ENCODE measurements at regions not wholly inside any gene's neighbourhood (a gene's known extent, or its start where the extent isn't known, plus 50 kb on each side); places are given as distances from the start of the nearest gene placed in this dataset.

GRCh38 chr18:41543815-41544214 lies 411.2 kb upstream of the PIK3C3 start:
- no peak overlapping the region for H3K4me3 Mint-ChIP-seq
- no peak overlapping the region for H3K27ac Mint-ChIP-seq
- no peaks in the 10 kb centered on the region for H3K36me3 Mint-ChIP-seq
- no peaks in the 10 kb centered on the region for H3K4me1 Mint-ChIP-seq
- H3K9me3 Mint-ChIP-seq, result peaks cover 12% of the 10 kb centered on the region
- DNase-seq (ENCODE audit: low spot score in 2 of 2) (no peak), ATAC-seq (no peak)

- H3K9me3 Mint-ChIP-seq, result peaks cover 18% of the 10 kb centered on the region
- DNase-seq (ENCODE audit: low spot score in 2 of 2) (no peak), ATAC-seq (no peak)
- no peak overlapping the region for H3K4me3 Mint-ChIP-seq
- no peaks in the 10 kb centered on the region for H3K4me1 Mint-ChIP-seq
- H3K36me3 Mint-ChIP-seq, result no peaks in the 10 kb centered on the region
- no peak overlapping the region for H3K27ac Mint-ChIP-seq
These were observed 414.7 kb upstream of the PIK3C3 start for GRCh38 chr18:41540237-41540871.

- H3K4me1 Mint-ChIP-seq, result no peaks in the 10 kb centered on the region
- H3K36me3 Mint-ChIP-seq, result no peaks in the 10 kb centered on the region
- H3K9me3 Mint-ChIP-seq, result peaks cover 16% of the 10 kb centered on the region
- H3K4me3 Mint-ChIP-seq, result no peak overlapping the region
- no peak overlapping the region for H3K27ac Mint-ChIP-seq
- no peak for DNase-seq (ENCODE audit: low spot score in 2 of 2)
- ATAC-seq, result no peak
These were observed 416.3 kb upstream of the PIK3C3 start for GRCh38 chr18:41538751-41539150.

- H3K27ac Mint-ChIP-seq, result no peak overlapping the region
- H3K4me3 Mint-ChIP-seq, result no peak overlapping the region
- no peaks in the 10 kb centered on the region for H3K4me1 Mint-ChIP-seq
- H3K36me3 Mint-ChIP-seq, result no peaks in the 10 kb centered on the region
- ATAC-seq (no peak), DNase-seq (ENCODE audit: low spot score in 2 of 2) (no peak)
- H3K9me3 Mint-ChIP-seq, result peaks cover 16% of the 10 kb centered on the region
These were observed 417.4 kb upstream of the PIK3C3 start for GRCh38 chr18:41537666-41538065.

- no peak for DNase-seq (ENCODE audit: low spot score in 2 of 2)
- Mint-ChIP-seq H3K4me3 (no peak overlapping the region), H3K4me1 (no peaks in the 10 kb centered on the region), H3K36me3 (no peaks in the 10 kb centered on the region), H3K27ac (no peak overlapping the region), H3K9me3 (peaks cover 11% of the 10 kb centered on the region)
- no peak for ATAC-seq
These were observed 422.5 kb upstream of the PIK3C3 start for GRCh38 chr18:41532344-41533086.

GRCh38 chr18:41530970-41531369 lies 424.1 kb upstream of the PIK3C3 start:
- DNase-seq (ENCODE audit: low spot score in 2 of 2), result no peak
- H3K9me3 Mint-ChIP-seq, result peaks cover 11% of the 10 kb centered on the region
- no peak overlapping the region for H3K4me3 Mint-ChIP-seq
- no peak overlapping the region for H3K27ac Mint-ChIP-seq
- H3K36me3 Mint-ChIP-seq, result no peaks in the 10 kb centered on the region
- H3K4me1 Mint-ChIP-seq, result no peaks in the 10 kb centered on the region
- no peak for ATAC-seq

- H3K27ac Mint-ChIP-seq, result no peak overlapping the region
- no peak overlapping the region for H3K4me3 Mint-ChIP-seq
- no peaks in the 10 kb centered on the region for H3K4me1 Mint-ChIP-seq
- no peaks in the 10 kb centered on the region for H3K36me3 Mint-ChIP-seq
- ATAC-seq, result no peak
- DNase-seq (ENCODE audit: low spot score in 2 of 2), result no peak
- peaks cover 8% of the 10 kb centered on the region for H3K9me3 Mint-ChIP-seq
These were observed 425.9 kb upstream of the PIK3C3 start for GRCh38 chr18:41529093-41529492.

- peaks cover 8% of the 10 kb centered on the region for H3K9me3 Mint-ChIP-seq
- no peak overlapping the region for H3K27ac Mint-ChIP-seq
- no peak overlapping the region for H3K4me3 Mint-ChIP-seq
- H3K36me3 Mint-ChIP-seq, result no peaks in the 10 kb centered on the region
- ATAC-seq, result no peak
- H3K4me1 Mint-ChIP-seq, result no peaks in the 10 kb centered on the region
- DNase-seq (ENCODE audit: low spot score in 2 of 2), result no peak
These were observed 429.0 kb upstream of the PIK3C3 start for GRCh38 chr18:41526054-41526453.

- Mint-ChIP-seq H3K36me3 (no peaks in the 10 kb centered on the region), H3K4me1 (no peaks in the 10 kb centered on the region), H3K27ac (no peak overlapping the region), H3K9me3 (peaks cover 3% of the 10 kb centered on the region), H3K4me3 (no peak overlapping the region)
- no peak for DNase-seq (ENCODE audit: low spot score in 2 of 2)
- ATAC-seq, result no peak
These were observed 430.2 kb upstream of the PIK3C3 start for GRCh38 chr18:41524674-41525470.

- DNase-seq (ENCODE audit: low spot score in 2 of 2), result no peak
- H3K4me1 Mint-ChIP-seq, result no peaks in the 10 kb centered on the region
- no peak overlapping the region for H3K27ac Mint-ChIP-seq
- no peaks in the 10 kb centered on the region for H3K36me3 Mint-ChIP-seq
- peaks cover 3% of the 10 kb centered on the region for H3K9me3 Mint-ChIP-seq
- ATAC-seq, result no peak
- no peak overlapping the region for H3K4me3 Mint-ChIP-seq
These were observed 437.9 kb upstream of the PIK3C3 start for GRCh38 chr18:41517142-41517541.

GRCh38 chr18:41513438-41513837 lies 441.6 kb upstream of the PIK3C3 start:
- no peaks in the 10 kb centered on the region for H3K4me1 Mint-ChIP-seq
- DNase-seq (ENCODE audit: low spot score in 2 of 2) (no peak), ATAC-seq (no peak)
- H3K4me3 Mint-ChIP-seq, result no peak overlapping the region
- no peaks in the 10 kb centered on the region for H3K36me3 Mint-ChIP-seq
- peaks cover 6% of the 10 kb centered on the region for H3K9me3 Mint-ChIP-seq
- no peak overlapping the region for H3K27ac Mint-ChIP-seq

GRCh38 chr18:41504316-41504715 lies 450.7 kb upstream of the PIK3C3 start:
- H3K36me3 Mint-ChIP-seq, result no peaks in the 10 kb centered on the region
- no peak for ATAC-seq
- no peak overlapping the region for H3K4me3 Mint-ChIP-seq
- no peaks in the 10 kb centered on the region for H3K4me1 Mint-ChIP-seq
- peaks cover 18% of the 10 kb centered on the region for H3K9me3 Mint-ChIP-seq
- no peak for DNase-seq (ENCODE audit: low spot score in 2 of 2)
- H3K27ac Mint-ChIP-seq, result no peak overlapping the region

GRCh38 chr18:41501848-41502247 lies 453.2 kb upstream of the PIK3C3 start:
- peaks cover 13% of the 10 kb centered on the region for H3K9me3 Mint-ChIP-seq
- no peaks in the 10 kb centered on the region for H3K36me3 Mint-ChIP-seq
- no peak overlapping the region for H3K27ac Mint-ChIP-seq
- no peak for ATAC-seq
- no peaks in the 10 kb centered on the region for H3K4me1 Mint-ChIP-seq
- H3K4me3 Mint-ChIP-seq, result no peak overlapping the region
- no peak for DNase-seq (ENCODE audit: low spot score in 2 of 2)

GRCh38 chr18:41499345-41499744 lies 455.7 kb upstream of the PIK3C3 start:
- DNase-seq (ENCODE audit: low spot score in 2 of 2) (no peak), ATAC-seq (no peak)
- H3K4me3 Mint-ChIP-seq, result no peak overlapping the region
- H3K4me1 Mint-ChIP-seq, result no peaks in the 10 kb centered on the region
- no peak overlapping the region for H3K27ac Mint-ChIP-seq
- peaks cover 13% of the 10 kb centered on the region for H3K9me3 Mint-ChIP-seq
- H3K36me3 Mint-ChIP-seq, result no peaks in the 10 kb centered on the region

GRCh38 chr18:41490861-41491260 lies 464.2 kb upstream of the PIK3C3 start:
- Mint-ChIP-seq H3K4me1 (no peaks in the 10 kb centered on the region), H3K36me3 (no peaks in the 10 kb centered on the region), H3K4me3 (no peak overlapping the region), H3K27ac (no peak overlapping the region), H3K9me3 (peaks cover 24% of the 10 kb centered on the region)
- DNase-seq (ENCODE audit: low spot score in 2 of 2) (no peak), ATAC-seq (no peak)

- ATAC-seq, result no peak
These were observed 468.5 kb upstream of the PIK3C3 start for GRCh38 chr18:41486575-41486974.

More at GRCh38 chr18:41486575-41486974, 468.5 kb upstream of the PIK3C3 start:
- Mint-ChIP-seq H3K4me3 (no peak overlapping the region), H3K27ac (no peak overlapping the region), H3K9me3 (peaks cover 21% of the 10 kb centered on the region), H3K36me3 (no peaks in the 10 kb centered on the region), H3K4me1 (no peaks in the 10 kb centered on the region)
- no peak for DNase-seq (ENCODE audit: low spot score in 2 of 2)

Data from stimulated activated effector memory CD8-positive, alpha-beta T cell treated with anti-CD3 and anti-CD28 coated beads, Interleukin-12 subunit alpha, Interleukin-12 subunit beta, amount 100 ng/mL, for 72 hours (primary cell).